ENCODE measurements at regions not wholly inside any gene's neighbourhood (a gene's known extent, or its start where the extent isn't known, plus 50 kb on each side); places are given as distances from the start of the nearest gene placed in this dataset.

DNA sequence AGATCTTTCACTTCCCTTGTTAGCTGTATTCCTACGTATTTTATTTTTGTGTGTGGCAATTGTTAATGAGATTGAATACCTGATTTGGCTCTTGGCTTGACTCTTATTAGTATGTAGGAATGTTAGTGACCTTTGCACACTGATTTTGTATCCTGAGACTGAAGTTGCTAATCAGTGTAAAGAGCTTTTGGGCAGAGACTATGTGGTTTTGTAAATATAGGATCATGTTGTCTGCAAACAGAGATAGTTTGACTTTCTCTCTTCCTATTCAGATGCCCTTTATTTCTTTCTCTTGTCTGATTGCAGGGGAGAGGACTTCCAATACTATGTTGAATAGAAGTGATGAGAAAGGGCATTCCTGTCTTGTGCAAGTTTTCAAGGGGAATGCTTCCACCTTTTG, 160.3 kb upstream of the PCDH20 start:
- Histone ChIP-seq H4K8ac (ENCODE audit: low read depth, low read length) (no peak overlapping the region), H3K4me2 (ENCODE audit: low read length) (no peak overlapping the region), H2BK15ac (replicated peaks; ENCODE audit: low read depth) (no peak overlapping the region), H3K27me3 (ENCODE audit: insufficient read depth, low read length, poor library complexity) (no peaks in the 10 kb centered on the region), H3K56ac (ENCODE audit: low read length) (no peak overlapping the region), H3K27ac (ENCODE audit: low read depth, low read length) (no peak overlapping the region), H2AK5ac (ENCODE audit: low read length) (no peak overlapping the region), H3K23ac (ENCODE audit: low read length) (no peak overlapping the region), H3K9ac (ENCODE audit: low read length) (no peak overlapping the region), H3K4ac (ENCODE audit: low read depth, low read length) (no peak overlapping the region), H3K4me3 (ENCODE audit: low read length) (no peak overlapping the region), H2BK120ac (ENCODE audit: low read depth, low read length) (no peak overlapping the region), H3K18ac (ENCODE audit: low read length) (no peak overlapping the region), H2BK5ac (ENCODE audit: low read length) (no peak overlapping the region), H4K5ac (ENCODE audit: low read length) (no peak overlapping the region), H3K4me1 (ENCODE audit: control insufficient read depth, low read depth, low read length) (no peaks in the 10 kb centered on the region), H3K79me1 (ENCODE audit: low read length) (no peaks in the 10 kb centered on the region), H3K36me3 (ENCODE audit: control insufficient read depth, insufficient read depth, low read length) (no peaks in the 10 kb centered on the region), H3K79me2 (ENCODE audit: control insufficient read depth, insufficient read depth, low read length) (no peaks in the 10 kb centered on the region)
- no CpG with 5 or more reads among the region's 1 CpG for WGBS (ENCODE audit: extremely low coverage, insufficient coverage, low lambda C conversion rate)
- DNase-seq, result no peak

DNA sequence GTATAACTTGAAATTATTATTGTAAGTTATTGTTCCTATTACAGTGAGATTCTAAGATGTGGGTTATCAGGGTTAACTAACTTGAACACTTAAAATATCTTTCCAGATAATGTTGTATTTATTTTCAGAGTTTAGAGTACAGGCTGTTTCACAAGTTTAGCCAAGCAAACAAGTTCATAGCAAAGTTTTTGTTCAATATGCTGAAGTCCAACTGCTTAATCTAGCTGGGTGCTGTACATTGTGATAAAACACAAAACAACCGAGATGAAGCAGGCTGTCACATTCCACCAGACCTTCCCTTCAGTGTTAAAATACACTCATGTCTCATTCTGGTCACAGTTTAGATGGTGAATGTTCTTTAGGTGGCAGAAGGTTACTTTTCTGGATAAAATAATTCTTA, 148.0 kb upstream of the PCDH20 start:
- Histone ChIP-seq H3K4me2 (ENCODE audit: low read length) (no peak overlapping the region), H3K56ac (ENCODE audit: low read length) (no peak overlapping the region), H3K18ac (ENCODE audit: low read length) (no peak overlapping the region), H3K23ac (ENCODE audit: low read length) (no peak overlapping the region), H3K4me1 (ENCODE audit: control insufficient read depth, low read depth, low read length) (no peaks in the 10 kb centered on the region), H4K5ac (ENCODE audit: low read length) (no peak overlapping the region), H3K9ac (ENCODE audit: low read length) (no peak overlapping the region), H2BK15ac (replicated peaks; ENCODE audit: low read depth) (no peak overlapping the region), H3K79me2 (ENCODE audit: control insufficient read depth, insufficient read depth, low read length) (no peaks in the 10 kb centered on the region), H2BK120ac (ENCODE audit: low read depth, low read length) (no peak overlapping the region), H3K27me3 (ENCODE audit: insufficient read depth, low read length, poor library complexity) (no peaks in the 10 kb centered on the region), H2BK5ac (ENCODE audit: low read length) (no peak overlapping the region), H2AK5ac (ENCODE audit: low read length) (no peak overlapping the region), H4K8ac (ENCODE audit: low read depth, low read length) (no peak overlapping the region), H3K4me3 (ENCODE audit: low read length) (no peak overlapping the region), H3K4ac (ENCODE audit: low read depth, low read length) (no peak overlapping the region), H3K79me1 (ENCODE audit: low read length) (no peaks in the 10 kb centered on the region), H3K27ac (ENCODE audit: low read depth, low read length) (no peak overlapping the region), H3K36me3 (ENCODE audit: control insufficient read depth, insufficient read depth, low read length) (no peaks in the 10 kb centered on the region)
- DNase-seq, result no peak
- no CpG with 5 or more reads among the region's 1 CpG for WGBS (ENCODE audit: extremely low coverage, insufficient coverage, low lambda C conversion rate)

DNA sequence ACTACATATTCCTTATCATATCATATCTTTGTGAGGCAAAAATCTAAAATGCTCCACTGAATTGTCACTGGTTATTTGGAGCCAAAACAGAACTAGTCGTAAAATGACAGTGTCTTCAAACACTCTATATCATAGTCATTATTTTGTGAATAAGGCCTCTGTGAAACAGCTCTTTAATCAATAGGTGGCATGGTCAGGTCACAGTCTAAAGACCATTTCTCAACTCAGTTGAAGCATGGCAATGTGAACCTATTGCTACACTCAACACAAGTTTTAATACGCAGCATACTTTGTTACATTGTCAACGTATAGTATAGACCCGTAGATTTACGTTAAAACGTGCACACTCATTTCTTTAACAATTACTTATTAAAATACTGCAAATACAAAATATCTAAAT, 131.3 kb upstream of the PCDH20 start:
- Histone ChIP-seq H3K79me1 (ENCODE audit: low read length) (no peaks in the 10 kb centered on the region), H3K23ac (ENCODE audit: low read length) (no peak overlapping the region), H3K4me1 (ENCODE audit: control insufficient read depth, low read depth, low read length) (no peaks in the 10 kb centered on the region), H2BK120ac (ENCODE audit: low read depth, low read length) (no peak overlapping the region), H3K18ac (ENCODE audit: low read length) (no peak overlapping the region), H3K36me3 (ENCODE audit: control insufficient read depth, insufficient read depth, low read length) (no peaks in the 10 kb centered on the region), H3K79me2 (ENCODE audit: control insufficient read depth, insufficient read depth, low read length) (no peaks in the 10 kb centered on the region), H3K4me3 (ENCODE audit: low read length) (no peak overlapping the region), H3K27ac (ENCODE audit: low read depth, low read length) (no peak overlapping the region), H4K5ac (ENCODE audit: low read length) (no peak overlapping the region), H2BK15ac (replicated peaks; ENCODE audit: low read depth) (no peak overlapping the region), H2BK5ac (ENCODE audit: low read length) (no peak overlapping the region), H3K56ac (ENCODE audit: low read length) (no peak overlapping the region), H4K8ac (ENCODE audit: low read depth, low read length) (no peak overlapping the region), H3K4ac (ENCODE audit: low read depth, low read length) (no peak overlapping the region), H2AK5ac (ENCODE audit: low read length) (no peak overlapping the region), H3K9ac (ENCODE audit: low read length) (no peak overlapping the region), H3K4me2 (ENCODE audit: low read length) (no peak overlapping the region), H3K27me3 (ENCODE audit: insufficient read depth, low read length, poor library complexity) (no peaks in the 10 kb centered on the region)
- WGBS (ENCODE audit: extremely low coverage, insufficient coverage, low lambda C conversion rate), result no CpG with 5 or more reads among the region's 6 CpGs
- DNase-seq, result no peak

- Histone ChIP-seq H3K27me3 (ENCODE audit: insufficient read depth, low read length, poor library complexity) (no peaks in the 10 kb centered on the region), H3K4me1 (ENCODE audit: control insufficient read depth, low read depth, low read length) (no peaks in the 10 kb centered on the region), H4K8ac (ENCODE audit: low read depth, low read length) (no peak overlapping the region), H3K9ac (ENCODE audit: low read length) (no peak overlapping the region), H2BK120ac (ENCODE audit: low read depth, low read length) (no peak overlapping the region), H3K4me3 (ENCODE audit: low read length) (no peak overlapping the region), H4K5ac (ENCODE audit: low read length) (no peak overlapping the region), H3K36me3 (ENCODE audit: control insufficient read depth, insufficient read depth, low read length) (no peaks in the 10 kb centered on the region), H3K79me2 (ENCODE audit: control insufficient read depth, insufficient read depth, low read length) (no peaks in the 10 kb centered on the region), H3K23ac (ENCODE audit: low read length) (no peak overlapping the region), H3K79me1 (ENCODE audit: low read length) (no peaks in the 10 kb centered on the region), H3K56ac (ENCODE audit: low read length) (no peak overlapping the region), H3K18ac (ENCODE audit: low read length) (no peak overlapping the region), H3K4me2 (ENCODE audit: low read length) (no peak overlapping the region), H2BK5ac (ENCODE audit: low read length) (no peak overlapping the region), H3K27ac (ENCODE audit: low read depth, low read length) (no peak overlapping the region), H3K4ac (ENCODE audit: low read depth, low read length) (no peak overlapping the region), H2AK5ac (ENCODE audit: low read length) (no peak overlapping the region), H2BK15ac (replicated peaks; ENCODE audit: low read depth) (no peak overlapping the region)
- no CpG with 5 or more reads among the region's 4 CpGs for WGBS (ENCODE audit: extremely low coverage, insufficient coverage, low lambda C conversion rate)
- DNase-seq, result no peak
Observed at GRCh38 chr13:61546413-61546812, 130.8 kb upstream of the PCDH20 start.

- no peak overlapping the region for H3K27ac ChIP-seq (ENCODE audit: low read depth, low read length)
- no peak overlapping the region for H3K23ac ChIP-seq (ENCODE audit: low read length)
- no peaks in the 10 kb centered on the region for H3K79me2 ChIP-seq (ENCODE audit: control insufficient read depth, insufficient read depth, low read length)
- no peak for DNase-seq
- no peak overlapping the region for H4K5ac ChIP-seq (ENCODE audit: low read length)
- no peak overlapping the region for H3K4ac ChIP-seq (ENCODE audit: low read depth, low read length)
- H3K9ac ChIP-seq (ENCODE audit: low read length), result no peak overlapping the region
- H2BK15ac ChIP-seq (replicated peaks; ENCODE audit: low read depth), result no peak overlapping the region
- no peak overlapping the region for H4K8ac ChIP-seq (ENCODE audit: low read depth, low read length)
- H2BK120ac ChIP-seq (ENCODE audit: low read depth, low read length), result no peak overlapping the region
- WGBS (ENCODE audit: extremely low coverage, insufficient coverage, low lambda C conversion rate), result no CpG with 5 or more reads among the region's 1 CpG
- H2AK5ac ChIP-seq (ENCODE audit: low read length), result no peak overlapping the region
- H3K4me1 ChIP-seq (ENCODE audit: control insufficient read depth, low read depth, low read length), result no peaks in the 10 kb centered on the region
- H3K36me3 ChIP-seq (ENCODE audit: control insufficient read depth, insufficient read depth, low read length), result no peaks in the 10 kb centered on the region
- no peak overlapping the region for H2BK5ac ChIP-seq (ENCODE audit: low read length)
- H3K56ac ChIP-seq (ENCODE audit: low read length), result no peak overlapping the region
- H3K18ac ChIP-seq (ENCODE audit: low read length), result no peak overlapping the region
- H3K79me1 ChIP-seq (ENCODE audit: low read length), result no peaks in the 10 kb centered on the region
- no peaks in the 10 kb centered on the region for H3K27me3 ChIP-seq (ENCODE audit: insufficient read depth, low read length, poor library complexity)
- no peak overlapping the region for H3K4me3 ChIP-seq (ENCODE audit: low read length)
- no peak overlapping the region for H3K4me2 ChIP-seq (ENCODE audit: low read length)
Observed at GRCh38 chr13:61536433-61536832, 120.8 kb upstream of the PCDH20 start.

DNA sequence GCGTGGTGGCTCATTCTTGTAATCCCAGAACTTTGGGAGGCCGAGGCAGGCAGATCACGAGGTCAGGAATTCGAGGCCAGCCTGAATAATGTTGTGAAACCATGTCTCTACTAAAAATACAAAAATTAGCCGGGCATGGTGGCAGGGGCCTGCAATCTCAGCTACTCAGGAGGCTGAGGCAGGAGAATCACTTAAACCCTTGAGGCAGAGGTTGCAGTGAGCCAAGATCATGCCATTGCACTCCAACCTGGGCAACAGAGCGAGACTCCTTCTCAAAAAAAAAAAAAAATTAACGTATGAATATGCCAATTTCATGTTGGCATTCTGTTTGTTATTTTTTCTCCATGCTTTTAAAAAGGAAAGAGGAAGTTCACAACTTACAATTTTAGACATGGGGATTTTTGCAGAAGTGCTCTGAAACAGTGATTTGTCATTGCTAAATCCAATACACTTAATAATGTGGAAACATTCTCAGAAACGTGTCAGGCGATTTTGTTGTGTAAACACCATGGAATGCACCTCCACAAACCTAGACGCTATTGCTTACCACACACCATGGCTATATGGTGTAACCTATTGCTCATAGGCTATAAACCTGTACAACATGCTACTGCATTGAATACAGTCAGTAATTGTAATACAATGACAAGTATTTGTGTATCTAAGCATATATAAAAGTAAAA, 115.9 kb upstream of the PCDH20 start:
- H3K9ac ChIP-seq (ENCODE audit: low read length), result no peak overlapping the region
- H3K27me3 ChIP-seq (ENCODE audit: insufficient read depth, low read length, poor library complexity), result no peaks in the 10 kb centered on the region
- no peak overlapping the region for H4K5ac ChIP-seq (ENCODE audit: low read length)
- no CpG with 5 or more reads among the region's 10 CpGs for WGBS (ENCODE audit: extremely low coverage, insufficient coverage, low lambda C conversion rate)
- H2BK15ac ChIP-seq (replicated peaks; ENCODE audit: low read depth), result no peak overlapping the region
- H3K56ac ChIP-seq (ENCODE audit: low read length), result no peak overlapping the region
- no peaks in the 10 kb centered on the region for H3K36me3 ChIP-seq (ENCODE audit: control insufficient read depth, insufficient read depth, low read length)
- no peak overlapping the region for H3K4me3 ChIP-seq (ENCODE audit: low read length)
- H3K23ac ChIP-seq (ENCODE audit: low read length), result no peak overlapping the region
- H2AK5ac ChIP-seq (ENCODE audit: low read length), result no peak overlapping the region
- no peaks in the 10 kb centered on the region for H3K4me1 ChIP-seq (ENCODE audit: control insufficient read depth, low read depth, low read length)
- H3K79me2 ChIP-seq (ENCODE audit: control insufficient read depth, insufficient read depth, low read length), result no peaks in the 10 kb centered on the region
- H3K4me2 ChIP-seq (ENCODE audit: low read length), result no peak overlapping the region
- DNase-seq, result no peak
- no peak overlapping the region for H3K27ac ChIP-seq (ENCODE audit: low read depth, low read length)
- no peak overlapping the region for H3K18ac ChIP-seq (ENCODE audit: low read length)
- H3K4ac ChIP-seq (ENCODE audit: low read depth, low read length), result no peak overlapping the region
- no peak overlapping the region for H2BK120ac ChIP-seq (ENCODE audit: low read depth, low read length)
- H3K79me1 ChIP-seq (ENCODE audit: low read length), result no peaks in the 10 kb centered on the region
- no peak overlapping the region for H2BK5ac ChIP-seq (ENCODE audit: low read length)
- no peak overlapping the region for H4K8ac ChIP-seq (ENCODE audit: low read depth, low read length)
